Smooth muscle cell (in vitro differentiated cells): ENCODE measurements at regions not wholly inside any gene's neighbourhood (a gene's known extent, or its start where the extent isn't known, plus 50 kb on each side); places are given as distances from the start of the nearest gene placed in this dataset.
"Not testable (repeated sequence)": the region's sequence is repeated elsewhere in the genome, so short reads cannot be mapped to it uniquely, and the experiment has no call there.

Experiments
- DNase-seq: peaks from one replicate; lab custom pipeline; 2025; ENCODE audit not compliant: unreplicated experiment; lab: John Stamatoyannopoulos, UW
- H2AFZ ChIP-seq: fragments of 200-600 bp; sonication (generic); 2 replicates; pipeline ENCODE4 v1.6.0; 2016; ENCODE audit warnings: antibody characterized with exemption, low read depth, mild to moderate bottlenecking
- H3F3A ChIP-seq: fragments of 200-600 bp; sonication (generic); 2 replicates; pipeline ENCODE4 v1.6.0; 2017; ENCODE audit warnings: antibody characterized with exemption, low read depth
- H3K27ac ChIP-seq: fragments of 200-600 bp; sonication (generic); 2 replicates; pipeline ENCODE4 v1.5.1; 2016; ENCODE audit warnings: low read depth, mild to moderate bottlenecking
- H3K27me3 ChIP-seq: fragments of 200-600 bp; sonication (generic); 2 replicates; pipeline ENCODE4 v1.6.1; 2016; ENCODE audit warnings: low read depth, mild to moderate bottlenecking
- H3K36me3 ChIP-seq: fragments of 200-600 bp; sonication (generic); 2 replicates; pipeline ENCODE4 v1.5.1; 2016; ENCODE audit warnings: low read depth
- H3K4me1 ChIP-seq: fragments of 200-600 bp; sonication (generic); 2 replicates; pipeline ENCODE4 v1.5.1; 2016; ENCODE audit warnings: low read depth
- H3K4me2 ChIP-seq: fragments of 200-600 bp; sonication (generic); 2 replicates; pipeline ENCODE4 v1.6.0; 2016; ENCODE audit warnings: mild to moderate bottlenecking
- H3K4me3 ChIP-seq: fragments of 200-600 bp; sonication (generic); 2 replicates; pipeline ENCODE4 v1.5.1; 2016; ENCODE audit warnings: mild to moderate bottlenecking
- H3K79me2 ChIP-seq: fragments of 200-600 bp; sonication (generic); 2 replicates; pipeline ENCODE4 v1.6.0; 2016; ENCODE audit warnings: low read depth, mild to moderate bottlenecking
- H3K9ac ChIP-seq: fragments of 200-600 bp; sonication (generic); 2 replicates; pipeline ENCODE4 v1.6.0; 2016; ENCODE audit warnings: low read depth
- H3K9me3 ChIP-seq: fragments of 200-600 bp; sonication (generic); replicated peaks from 2 replicates; pipeline ENCODE4 v1.5.1; 2016; ENCODE audit warnings: low read depth
- H4K20me1 ChIP-seq: fragments of 200-600 bp; sonication (generic); 2 replicates; pipeline ENCODE4 v1.6.0; 2016; ENCODE audit warnings: low read depth
- CTCF ChIP-seq: fragments of 200-600 bp; sonication (generic); IDR thresholded peaks from 2 replicates; pipeline ENCODE4 v1.5.1; 2017; ENCODE audit warnings: borderline replicate concordance, mild to moderate bottlenecking, antibody characterized with exemption; ENCODE audit not compliant: insufficient read depth, poor library complexity, severe bottlenecking
- WGBS: methylation state at CpG from one replicate; pipeline ENCODE4 v1.1.7; 2016; ENCODE audit warnings: low lambda C conversion rate; 5-methylcytosine and 5-hydroxymethylcytosine counted together

GRCh38 chr9:106023455-106023854 lies 329.1 kb downstream of the TMEM38B start:
- TF ChIP-seq CTCF, result no peak
- Histone ChIP-seq H3K4me3 (no peak overlapping the region), H3F3A (no peaks in the 10 kb centered on the region), H2AFZ (no peak overlapping the region), H3K79me2 (no peaks in the 10 kb centered on the region), H3K4me1 (peaks cover 20% of the 10 kb centered on the region), H3K27me3 (no peaks in the 10 kb centered on the region), H3K9me3 (no peaks in the 10 kb centered on the region), H3K27ac (no peak overlapping the region), H3K36me3 (no peaks in the 10 kb centered on the region), H3K9ac (no peak overlapping the region), H3K4me2 (no peak overlapping the region), H4K20me1 (no peaks in the 10 kb centered on the region)
- WGBS, result 95% methylated on average over 2 of the region's 2 CpGs
- DNase-seq, result no peak

- 74% methylated on average over 4 of the region's 4 CpGs for WGBS
- H2AFZ ChIP-seq, result no peak overlapping the region
- no peak overlapping the region for H3K4me3 ChIP-seq
- no peaks in the 10 kb centered on the region for H3K79me2 ChIP-seq
- no peak for TF ChIP-seq CTCF
- DNase-seq, result no peak
- no peaks in the 10 kb centered on the region for H3K27me3 ChIP-seq
- H3F3A ChIP-seq, result no peaks in the 10 kb centered on the region
- H3K36me3 ChIP-seq, result no peaks in the 10 kb centered on the region
- H3K4me1 ChIP-seq, result peaks cover under 1% of the 10 kb centered on the region
- no peaks in the 10 kb centered on the region for H4K20me1 ChIP-seq
- no peaks in the 10 kb centered on the region for H3K9me3 ChIP-seq
- H3K4me2 ChIP-seq, result no peak overlapping the region
- H3K9ac ChIP-seq, result no peak overlapping the region
- no peak overlapping the region for H3K27ac ChIP-seq
These were observed 331.1 kb downstream of the TMEM38B start for GRCh38 chr9:106025453-106025852.

GRCh38 chr9:106030146-106030545 lies 335.8 kb downstream of the TMEM38B start:
- not testable (repeated sequence) for H3K27ac ChIP-seq, H3K4me2 ChIP-seq, H4K20me1 ChIP-seq

GRCh38 chr9:106032978-106033377 lies 338.6 kb downstream of the TMEM38B start:
- no peak overlapping the region for H3K27ac ChIP-seq
- H2AFZ ChIP-seq, result no peak overlapping the region
- 90% methylated on average over 3 of the region's 3 CpGs for WGBS
- H3K9ac ChIP-seq, result no peak overlapping the region
- no peaks in the 10 kb centered on the region for H3K36me3 ChIP-seq
- H3K79me2 ChIP-seq, result no peaks in the 10 kb centered on the region
- no peaks in the 10 kb centered on the region for H3K4me1 ChIP-seq
- H3K9me3 ChIP-seq, result no peaks in the 10 kb centered on the region
- no peaks in the 10 kb centered on the region for H3F3A ChIP-seq
- no peak for TF ChIP-seq CTCF
- H4K20me1 ChIP-seq, result no peaks in the 10 kb centered on the region
- H3K4me3 ChIP-seq, result no peak overlapping the region
- no peak overlapping the region for H3K4me2 ChIP-seq
- DNase-seq, result no peak
- no peaks in the 10 kb centered on the region for H3K27me3 ChIP-seq

More at GRCh38 chr9:106030146-106030545, 335.8 kb downstream of the TMEM38B start:
- H3K4me3 ChIP-seq, H3K27me3 ChIP-seq, H3K9ac ChIP-seq, H2AFZ ChIP-seq, H3K4me1 ChIP-seq, H3K79me2 ChIP-seq, H3K36me3 ChIP-seq, H3K9me3 ChIP-seq, H3F3A ChIP-seq, DNase-seq: not testable (repeated sequence)
- WGBS, result 83% methylated on average over 3 of the region's 3 CpGs
